GM06990 (cell line): ENCODE measurements at regions not wholly inside any gene's neighbourhood (a gene's known extent, or its start where the extent isn't known, plus 50 kb on each side); places are given as distances from the start of the nearest gene placed in this dataset.

Experiments used
- DNase-seq: peaks from one replicate; pipeline ENCODE4 v3.0.0-alpha.2; 2011; ENCODE audit not compliant: insufficient read length; ENCODE audit errors: extremely low read depth
- H3K27me3 ChIP-seq: replicated peaks from 2 replicates; pipeline ENCODE4 v1.6.0; 2011; ENCODE audit warnings: low read length; ENCODE audit not compliant: control insufficient read depth, insufficient read depth
- H3K36me3 ChIP-seq: 2 replicates; pipeline ENCODE4 v1.5.1; 2011; ENCODE audit warnings: low read length; ENCODE audit not compliant: control insufficient read depth, insufficient read depth
- H3K4me3 ChIP-seq: replicated peaks from 2 replicates; pipeline ENCODE4 v1.5.1; 2011; ENCODE audit warnings: low read depth, mild to moderate bottlenecking, control low read depth, low read length
- TF ChIP-seq, protein P1 (sequence below): IDR thresholded peaks from 2 replicates; pipeline ENCODE4 v1.5.1; 2011; ENCODE audit warnings: low read length, control low read depth, mild to moderate bottlenecking, inconsistent platforms; ENCODE audit not compliant: insufficient read depth, poor library complexity, severe bottlenecking

DNA sequence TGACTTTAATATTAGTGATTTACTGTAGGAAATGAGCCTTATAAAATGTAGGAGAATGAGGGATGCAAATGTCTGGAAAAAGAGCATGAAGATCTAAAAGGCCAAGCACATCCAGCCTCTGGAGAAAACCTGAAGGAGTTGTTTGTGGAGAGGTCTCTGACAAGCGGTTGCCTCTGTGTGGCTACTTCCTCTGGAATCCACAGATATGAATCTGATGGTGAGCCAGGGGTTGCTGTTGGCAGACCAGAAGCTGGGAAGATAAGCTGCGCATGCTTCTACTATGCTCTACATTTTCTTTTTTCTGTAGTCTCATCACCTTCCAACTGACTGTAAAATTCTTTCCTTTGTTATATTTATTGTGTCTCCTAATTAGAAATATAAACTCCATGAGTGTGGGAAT, 248.6 kb downstream of the OLFM3 start:
- no peaks in the 10 kb centered on the region for H3K36me3 ChIP-seq
- H3K27me3 ChIP-seq, result no peaks in the 10 kb centered on the region
- no peak overlapping the region for H3K4me3 ChIP-seq
- TF ChIP-seq, protein P1, sequence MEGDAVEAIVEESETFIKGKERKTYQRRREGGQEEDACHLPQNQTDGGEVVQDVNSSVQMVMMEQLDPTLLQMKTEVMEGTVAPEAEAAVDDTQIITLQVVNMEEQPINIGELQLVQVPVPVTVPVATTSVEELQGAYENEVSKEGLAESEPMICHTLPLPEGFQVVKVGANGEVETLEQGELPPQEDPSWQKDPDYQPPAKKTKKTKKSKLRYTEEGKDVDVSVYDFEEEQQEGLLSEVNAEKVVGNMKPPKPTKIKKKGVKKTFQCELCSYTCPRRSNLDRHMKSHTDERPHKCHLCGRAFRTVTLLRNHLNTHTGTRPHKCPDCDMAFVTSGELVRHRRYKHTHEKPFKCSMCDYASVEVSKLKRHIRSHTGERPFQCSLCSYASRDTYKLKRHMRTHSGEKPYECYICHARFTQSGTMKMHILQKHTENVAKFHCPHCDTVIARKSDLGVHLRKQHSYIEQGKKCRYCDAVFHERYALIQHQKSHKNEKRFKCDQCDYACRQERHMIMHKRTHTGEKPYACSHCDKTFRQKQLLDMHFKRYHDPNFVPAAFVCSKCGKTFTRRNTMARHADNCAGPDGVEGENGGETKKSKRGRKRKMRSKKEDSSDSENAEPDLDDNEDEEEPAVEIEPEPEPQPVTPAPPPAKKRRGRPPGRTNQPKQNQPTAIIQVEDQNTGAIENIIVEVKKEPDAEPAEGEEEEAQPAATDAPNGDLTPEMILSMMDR, result no peak
- no peak for DNase-seq
